ENCODE measurements at regions not wholly inside any gene's neighbourhood (a gene's known extent, or its start where the extent isn't known, plus 50 kb on each side); places are given as distances from the start of the nearest gene placed in this dataset.

- no peak for TF ChIP-seq NFIC (IDR thresholded peaks at IDR 0.05)
- TF ChIP-seq USF1 (IDR thresholded peaks at IDR 0.05) = no peak
- TF ChIP-seq EP300 (IDR thresholded peaks at IDR 0.05; ENCODE audit: borderline replicate concordance) = no peak
- no peak for TF ChIP-seq CREB1 (IDR thresholded peaks at IDR 0.05; ENCODE audit: low read depth)
- no peak for TF ChIP-seq EGR1 (IDR thresholded peaks at IDR 0.05)
- no peak for TF ChIP-seq RAD21 (IDR thresholded peaks at IDR 0.05; ENCODE audit: low read depth)
- TF ChIP-seq, protein P1, sequence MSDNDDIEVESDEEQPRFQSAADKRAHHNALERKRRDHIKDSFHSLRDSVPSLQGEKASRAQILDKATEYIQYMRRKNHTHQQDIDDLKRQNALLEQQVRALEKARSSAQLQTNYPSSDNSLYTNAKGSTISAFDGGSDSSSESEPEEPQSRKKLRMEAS (IDR thresholded peaks at IDR 0.05) = no peak
- TF ChIP-seq TAF1 (IDR thresholded peaks at IDR 0.05; ENCODE audit: low read depth) = no peak
- no peak for TF ChIP-seq YY1 (IDR thresholded peaks at IDR 0.05; ENCODE audit: low read depth)
- no peak for TF ChIP-seq TEAD4 (IDR thresholded peaks at IDR 0.05)
- TF ChIP-seq FOXM1 (IDR thresholded peaks at IDR 0.05; ENCODE audit: borderline replicate concordance, low read depth) = no peak
- no peak for TF ChIP-seq ZBTB7A (IDR thresholded peaks at IDR 0.05; ENCODE audit: low read depth)
- no peak for TF ChIP-seq TCF12 (IDR thresholded peaks at IDR 0.05; ENCODE audit: low read depth)
Measured at GRCh38 chr7:86209036-86209435, 434.7 kb upstream of the GRM3 start.

DNA sequence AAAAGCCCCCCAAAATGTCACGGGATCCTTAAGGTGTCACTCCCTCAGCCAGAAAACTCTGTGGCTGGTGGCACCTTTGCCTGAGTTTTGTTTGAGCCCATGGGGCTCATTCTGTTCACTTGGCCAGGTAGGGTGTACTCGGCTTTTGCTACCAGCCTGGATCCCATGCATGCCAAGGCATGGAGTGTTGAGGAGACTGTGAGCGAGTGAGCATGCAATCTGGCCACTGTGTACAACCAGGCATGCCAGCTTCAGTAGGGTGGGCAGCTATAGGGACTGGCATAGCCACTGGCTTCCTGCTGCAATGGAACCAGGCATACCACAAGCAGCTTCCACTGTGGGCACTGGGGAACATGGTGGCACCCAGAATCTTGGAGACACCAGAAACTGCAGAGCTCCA lies 436.0 kb upstream of the GRM3 start:
- TF ChIP-seq ZBTB7A (IDR thresholded peaks at IDR 0.05; ENCODE audit: low read depth) (no peak), CREB1 (IDR thresholded peaks at IDR 0.05; ENCODE audit: low read depth) (no peak), USF1 (IDR thresholded peaks at IDR 0.05) (no peak), FOXM1 (IDR thresholded peaks at IDR 0.05; ENCODE audit: borderline replicate concordance, low read depth) (no peak), TCF12 (IDR thresholded peaks at IDR 0.05; ENCODE audit: low read depth) (no peak), TAF1 (IDR thresholded peaks at IDR 0.05; ENCODE audit: low read depth) (no peak), EP300 (IDR thresholded peaks at IDR 0.05; ENCODE audit: borderline replicate concordance) (no peak), TEAD4 (IDR thresholded peaks at IDR 0.05) (no peak), EGR1 (IDR thresholded peaks at IDR 0.05) (no peak), CEBPB (IDR thresholded peaks at IDR 0.05) (no peak), YY1 (IDR thresholded peaks at IDR 0.05; ENCODE audit: low read depth) (no peak), NFIC (IDR thresholded peaks at IDR 0.05) (no peak), RAD21 (IDR thresholded peaks at IDR 0.05; ENCODE audit: low read depth) (no peak)
- TF ChIP-seq, protein P2, sequence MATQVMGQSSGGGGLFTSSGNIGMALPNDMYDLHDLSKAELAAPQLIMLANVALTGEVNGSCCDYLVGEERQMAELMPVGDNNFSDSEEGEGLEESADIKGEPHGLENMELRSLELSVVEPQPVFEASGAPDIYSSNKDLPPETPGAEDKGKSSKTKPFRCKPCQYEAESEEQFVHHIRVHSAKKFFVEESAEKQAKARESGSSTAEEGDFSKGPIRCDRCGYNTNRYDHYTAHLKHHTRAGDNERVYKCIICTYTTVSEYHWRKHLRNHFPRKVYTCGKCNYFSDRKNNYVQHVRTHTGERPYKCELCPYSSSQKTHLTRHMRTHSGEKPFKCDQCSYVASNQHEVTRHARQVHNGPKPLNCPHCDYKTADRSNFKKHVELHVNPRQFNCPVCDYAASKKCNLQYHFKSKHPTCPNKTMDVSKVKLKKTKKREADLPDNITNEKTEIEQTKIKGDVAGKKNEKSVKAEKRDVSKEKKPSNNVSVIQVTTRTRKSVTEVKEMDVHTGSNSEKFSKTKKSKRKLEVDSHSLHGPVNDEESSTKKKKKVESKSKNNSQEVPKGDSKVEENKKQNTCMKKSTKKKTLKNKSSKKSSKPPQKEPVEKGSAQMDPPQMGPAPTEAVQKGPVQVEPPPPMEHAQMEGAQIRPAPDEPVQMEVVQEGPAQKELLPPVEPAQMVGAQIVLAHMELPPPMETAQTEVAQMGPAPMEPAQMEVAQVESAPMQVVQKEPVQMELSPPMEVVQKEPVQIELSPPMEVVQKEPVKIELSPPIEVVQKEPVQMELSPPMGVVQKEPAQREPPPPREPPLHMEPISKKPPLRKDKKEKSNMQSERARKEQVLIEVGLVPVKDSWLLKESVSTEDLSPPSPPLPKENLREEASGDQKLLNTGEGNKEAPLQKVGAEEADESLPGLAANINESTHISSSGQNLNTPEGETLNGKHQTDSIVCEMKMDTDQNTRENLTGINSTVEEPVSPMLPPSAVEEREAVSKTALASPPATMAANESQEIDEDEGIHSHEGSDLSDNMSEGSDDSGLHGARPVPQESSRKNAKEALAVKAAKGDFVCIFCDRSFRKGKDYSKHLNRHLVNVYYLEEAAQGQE (IDR thresholded peaks at IDR 0.05; ENCODE audit: low read depth) = no peak
- TF ChIP-seq, protein P1 (IDR thresholded peaks at IDR 0.05) = no peak

- TF ChIP-seq NFIC (IDR thresholded peaks at IDR 0.05) = no peak
- no peak for TF ChIP-seq ZBTB7A (IDR thresholded peaks at IDR 0.05; ENCODE audit: low read depth)
- no peak for TF ChIP-seq TAF1 (IDR thresholded peaks at IDR 0.05; ENCODE audit: low read depth)
- no peak for TF ChIP-seq YY1 (IDR thresholded peaks at IDR 0.05; ENCODE audit: low read depth)
- TF ChIP-seq RAD21 (IDR thresholded peaks at IDR 0.05; ENCODE audit: low read depth) = no peak
- TF ChIP-seq TEAD4 (IDR thresholded peaks at IDR 0.05) = no peak
- TF ChIP-seq CREB1 (IDR thresholded peaks at IDR 0.05; ENCODE audit: low read depth) = no peak
- TF ChIP-seq USF1 (IDR thresholded peaks at IDR 0.05) = no peak
Measured at GRCh38 chr7:86202833-86203232, 440.9 kb upstream of the GRM3 start.

- no peak for TF ChIP-seq TCF12 (IDR thresholded peaks at IDR 0.05; ENCODE audit: low read depth)
- TF ChIP-seq CREB1 (IDR thresholded peaks at IDR 0.05; ENCODE audit: low read depth) = no peak
- TF ChIP-seq USF1 (IDR thresholded peaks at IDR 0.05) = no peak
- TF ChIP-seq YY1 (IDR thresholded peaks at IDR 0.05; ENCODE audit: low read depth) = no peak
- no peak for TF ChIP-seq EP300 (IDR thresholded peaks at IDR 0.05; ENCODE audit: borderline replicate concordance)
- TF ChIP-seq TEAD4 (IDR thresholded peaks at IDR 0.05) = no peak
- no peak for TF ChIP-seq CEBPB (IDR thresholded peaks at IDR 0.05)
- TF ChIP-seq FOXM1 (IDR thresholded peaks at IDR 0.05; ENCODE audit: borderline replicate concordance, low read depth) = no peak
- TF ChIP-seq, protein P2 (IDR thresholded peaks at IDR 0.05; ENCODE audit: low read depth) = no peak
- TF ChIP-seq RAD21 (IDR thresholded peaks at IDR 0.05; ENCODE audit: low read depth) = no peak
- no peak for TF ChIP-seq ZBTB7A (IDR thresholded peaks at IDR 0.05; ENCODE audit: low read depth)
- TF ChIP-seq, protein P1 (IDR thresholded peaks at IDR 0.05) = no peak
- no peak for TF ChIP-seq EGR1 (IDR thresholded peaks at IDR 0.05)
- no peak for TF ChIP-seq NFIC (IDR thresholded peaks at IDR 0.05)
- TF ChIP-seq TAF1 (IDR thresholded peaks at IDR 0.05; ENCODE audit: low read depth) = no peak
Measured at GRCh38 chr7:86201767-86202166, 441.9 kb upstream of the GRM3 start.

Data from Ishikawa (cell line).